Uterus (tissue), 3 donors: ENCODE measurements at regions not wholly inside any gene's neighbourhood (a gene's known extent, or its start where the extent isn't known, plus 50 kb on each side); places are given as distances from the start of the nearest gene placed in this dataset.

Experiments used
- DNase-seq, 2 donors: peaks; one replicate each; pipeline ENCODE4 v3.0.0-alpha.2; 2019 to 2020
- H3K27ac ChIP-seq, 2 donors: fragments of 200-600 bp; sonication (generic); 1 replicate in 1 of 2; 2 replicates in 1 of 2; pipeline ENCODE4 v1.5.1; 2016 to 2018
- H3K27me3 ChIP-seq, 2 donors: fragments of 200-600 bp; sonication (generic); one replicate each; pipeline ENCODE4 v1.5.1; 2018 to 2019; ENCODE audit warnings: control low read depth in 1 of 2
- H3K36me3 ChIP-seq, 2 donors: fragments of 200-600 bp; sonication (generic); one replicate each; pipeline ENCODE4 v1.5.1; 2019; ENCODE audit warnings: control low read depth in 1 of 2
- H3K4me1 ChIP-seq, 2 donors: fragments of 200-600 bp; sonication (generic); one replicate each; pipeline ENCODE4 v1.5.1; 2018 to 2019; ENCODE audit warnings: control low read depth in 1 of 2
- H3K4me3 ChIP-seq, 2 donors: fragments of 200-600 bp; sonication (generic); 1 replicate in 1 of 2; 2 replicates in 1 of 2; pipeline ENCODE4 v1.5.1; 2018 to 2019; ENCODE audit warnings: mild to moderate bottlenecking in 1 of 2
- H3K9me3 ChIP-seq, 2 donors: fragments of 200-600 bp; sonication (generic); one replicate each; pipeline ENCODE4 v1.5.1; 2019; ENCODE audit warnings: control low read depth in 1 of 2
- POLR2A ChIP-seq, 2 donors: fragments of 450-650 bp; IDR thresholded peaks; one replicate each; pipeline ENCODE4 v1.6.1; 2016; ENCODE audit warnings: antibody characterized with exemption in 2 of 2, mild to moderate bottlenecking in 1 of 2, moderate library complexity in 1 of 2
- intact Hi-C: fragments of 100-400 bp; cut with DNase I; formaldehyde crosslinking; loops from one replicate; pipeline ENCODE4 v1.15.1; 2023; ENCODE audit warnings: low total_unique reads
- TF ChIP-seq, protein P1 (sequence below), 4 experiments: fragments of 200-600 bp in 2 of 4; fragments of 450-650 bp in 2 of 4; sonication (generic) in 2 of 4; IDR thresholded peaks; one replicate each; pipeline ENCODE4 v1.5.1; 2016 to 2019; ENCODE audit warnings: antibody characterized with exemption in 4 of 4, mild to moderate bottlenecking in 2 of 4, moderate library complexity in 1 of 4
- donor health status: DM: yes; HTN: yes; CAD: no.

DNA sequence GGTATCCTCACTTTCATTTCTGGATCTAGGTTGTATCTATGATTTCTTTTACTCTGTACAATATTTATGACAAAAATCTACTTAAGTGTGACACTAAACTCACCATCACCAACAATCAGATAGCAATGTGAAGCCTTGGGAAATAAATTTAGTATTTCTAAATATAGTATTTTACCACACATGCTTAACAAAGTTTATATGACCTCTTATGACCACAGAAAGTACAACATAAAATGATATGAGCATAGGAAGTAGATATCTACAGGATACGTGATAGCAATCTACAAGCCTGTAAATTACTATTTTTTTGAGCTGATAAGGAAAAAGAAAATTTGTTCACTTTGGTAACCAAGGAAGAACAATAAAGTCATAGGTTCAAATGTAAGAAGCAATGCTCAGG lies 910.4 kb upstream of the CITED2 start:
- Histone ChIP-seq H3K4me1 (no peaks in the 10 kb centered on the region), H3K9me3 (no peaks in the 10 kb centered on the region), H3K36me3 (no peaks in the 10 kb centered on the region), H3K27me3 (no peaks in the 10 kb centered on the region), H3K4me3 (no peak overlapping the region), H3K27ac (no peak overlapping the region)
- intact Hi-C loops = no loop called here
- no peak for DNase-seq
- TF ChIP-seq POLR2A (IDR thresholded peaks at IDR 0.05) = no peak
- TF ChIP-seq, protein P1, sequence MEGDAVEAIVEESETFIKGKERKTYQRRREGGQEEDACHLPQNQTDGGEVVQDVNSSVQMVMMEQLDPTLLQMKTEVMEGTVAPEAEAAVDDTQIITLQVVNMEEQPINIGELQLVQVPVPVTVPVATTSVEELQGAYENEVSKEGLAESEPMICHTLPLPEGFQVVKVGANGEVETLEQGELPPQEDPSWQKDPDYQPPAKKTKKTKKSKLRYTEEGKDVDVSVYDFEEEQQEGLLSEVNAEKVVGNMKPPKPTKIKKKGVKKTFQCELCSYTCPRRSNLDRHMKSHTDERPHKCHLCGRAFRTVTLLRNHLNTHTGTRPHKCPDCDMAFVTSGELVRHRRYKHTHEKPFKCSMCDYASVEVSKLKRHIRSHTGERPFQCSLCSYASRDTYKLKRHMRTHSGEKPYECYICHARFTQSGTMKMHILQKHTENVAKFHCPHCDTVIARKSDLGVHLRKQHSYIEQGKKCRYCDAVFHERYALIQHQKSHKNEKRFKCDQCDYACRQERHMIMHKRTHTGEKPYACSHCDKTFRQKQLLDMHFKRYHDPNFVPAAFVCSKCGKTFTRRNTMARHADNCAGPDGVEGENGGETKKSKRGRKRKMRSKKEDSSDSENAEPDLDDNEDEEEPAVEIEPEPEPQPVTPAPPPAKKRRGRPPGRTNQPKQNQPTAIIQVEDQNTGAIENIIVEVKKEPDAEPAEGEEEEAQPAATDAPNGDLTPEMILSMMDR (IDR thresholded peaks at IDR 0.05) = no peak

DNA sequence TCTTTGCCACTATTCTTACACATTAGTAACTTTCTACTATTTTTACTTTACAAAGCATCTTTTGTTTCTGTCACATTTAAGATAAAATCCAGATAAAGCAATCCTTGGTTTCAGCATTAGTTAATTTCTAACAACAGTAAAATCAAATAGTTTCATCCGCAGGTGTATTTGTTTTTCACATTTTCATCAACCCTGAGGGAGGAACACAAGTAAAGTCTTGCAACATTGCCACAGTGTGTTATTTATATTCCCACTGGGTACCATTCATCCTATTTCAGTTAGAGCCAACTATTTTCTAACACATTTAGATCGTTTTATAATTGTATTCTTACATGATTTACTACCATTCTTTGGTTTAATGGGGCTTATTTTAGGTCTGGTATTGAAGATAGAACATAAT lies 908.7 kb upstream of the CITED2 start:
- Histone ChIP-seq H3K9me3 (no peaks in the 10 kb centered on the region), H3K4me1 (no peaks in the 10 kb centered on the region), H3K36me3 (no peaks in the 10 kb centered on the region), H3K27me3 (no peaks in the 10 kb centered on the region), H3K4me3 (no peak overlapping the region), H3K27ac (no peak overlapping the region)
- DNase-seq = no peak
- intact Hi-C loops = no loop called here
- no peak for TF ChIP-seq POLR2A (IDR thresholded peaks at IDR 0.05)
- TF ChIP-seq, protein P1 (IDR thresholded peaks at IDR 0.05) = no peak

DNA sequence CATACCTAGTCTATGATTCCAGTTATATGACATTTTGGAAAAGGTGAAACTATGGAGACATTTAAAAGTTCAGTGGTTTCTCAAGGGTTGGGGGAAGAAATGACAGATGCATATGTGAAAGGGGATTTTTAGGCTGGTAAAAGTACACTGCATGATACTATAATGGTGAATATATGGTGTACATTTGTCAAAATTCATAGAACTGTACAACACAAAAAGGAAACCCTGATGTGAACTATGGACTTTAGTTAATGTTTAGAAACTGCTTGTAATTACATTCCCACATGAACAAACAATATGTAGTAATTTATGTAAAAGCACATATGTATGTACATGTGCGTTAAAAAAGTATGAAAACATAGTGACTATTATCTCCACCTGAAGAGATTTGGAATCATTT lies 907.3 kb upstream of the CITED2 start:
- no peak for DNase-seq
- Histone ChIP-seq H3K4me3 (no peak overlapping the region), H3K27ac (no peak overlapping the region), H3K36me3 (no peaks in the 10 kb centered on the region), H3K4me1 (no peaks in the 10 kb centered on the region), H3K9me3 (no peaks in the 10 kb centered on the region), H3K27me3 (no peaks in the 10 kb centered on the region)
- intact Hi-C loops = no loop called here
- TF ChIP-seq, protein P1 (IDR thresholded peaks at IDR 0.05) = no peak
- no peak for TF ChIP-seq POLR2A (IDR thresholded peaks at IDR 0.05)

DNA sequence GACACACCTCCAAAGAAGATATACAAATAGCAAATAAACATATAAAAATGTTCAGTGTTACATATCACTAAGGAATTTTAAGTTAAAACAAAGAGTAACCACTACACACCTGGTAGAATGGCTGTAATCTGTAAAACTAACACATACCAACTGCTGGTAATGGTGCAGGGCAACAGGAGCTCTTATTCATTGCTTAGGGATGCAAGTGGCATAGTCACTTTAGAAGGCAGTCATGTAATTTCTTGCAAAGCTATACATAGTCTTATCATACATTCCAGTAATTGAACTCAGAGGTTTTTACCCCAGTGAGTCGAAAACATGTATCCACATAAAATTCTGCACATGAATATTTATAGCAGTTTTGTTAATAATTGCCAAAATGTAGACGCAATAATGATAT lies 906.8 kb upstream of the CITED2 start:
- Histone ChIP-seq H3K4me1 (no peaks in the 10 kb centered on the region), H3K36me3 (no peaks in the 10 kb centered on the region), H3K27me3 (no peaks in the 10 kb centered on the region), H3K9me3 (no peaks in the 10 kb centered on the region), H3K27ac (no peak overlapping the region), H3K4me3 (no peak overlapping the region)
- TF ChIP-seq, protein P1 (IDR thresholded peaks at IDR 0.05) = no peak
- no peak for TF ChIP-seq POLR2A (IDR thresholded peaks at IDR 0.05)
- DNase-seq = no peak
- intact Hi-C loops = no loop called here

DNA sequence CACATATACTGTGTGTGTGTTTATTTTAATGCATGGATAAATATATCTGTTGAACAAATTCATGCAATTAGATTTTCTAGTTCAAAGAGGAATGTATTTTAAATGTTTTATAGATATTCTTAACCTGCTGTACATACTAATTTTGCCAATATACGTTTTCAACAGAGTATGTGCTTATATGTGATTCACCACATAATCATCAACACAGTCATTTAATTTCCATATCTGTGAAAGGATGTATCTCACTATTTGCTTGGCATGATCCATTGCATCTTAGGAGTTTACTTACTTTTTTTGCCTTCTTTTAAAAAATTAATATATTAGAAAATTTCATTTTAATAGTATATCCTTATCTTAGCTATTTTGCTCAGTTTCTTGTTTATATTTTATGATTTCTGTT lies 902.3 kb upstream of the CITED2 start:
- intact Hi-C loops = no loop called here
- Histone ChIP-seq H3K9me3 (no peaks in the 10 kb centered on the region), H3K4me1 (no peaks in the 10 kb centered on the region), H3K4me3 (no peak overlapping the region), H3K36me3 (no peaks in the 10 kb centered on the region), H3K27me3 (no peaks in the 10 kb centered on the region), H3K27ac (no peak overlapping the region)
- no peak for DNase-seq
- TF ChIP-seq, protein P1 (IDR thresholded peaks at IDR 0.05) = no peak
- no peak for TF ChIP-seq POLR2A (IDR thresholded peaks at IDR 0.05)
